GM19372 (cell line): ENCODE measurements at regions not wholly inside any gene's neighbourhood (a gene's known extent, or its start where the extent isn't known, plus 50 kb on each side); places are given as distances from the start of the nearest gene placed in this dataset.
"Not testable (repeated sequence)": the region's sequence is repeated elsewhere in the genome, so short reads cannot be mapped to it uniquely, and the experiment has no call there.

Source experiments
- ATAC-seq: cut with Tn5 transposase; IDR thresholded peaks from one replicate; pipeline ENCODE4 v1.9.1; 2021; ENCODE audit warnings: mild to moderate bottlenecking, low read depth, moderate library complexity; ENCODE audit not compliant: unreplicated experiment

- no peak for ATAC-seq
These were observed 50.0 kb downstream of the SPRING1 start for GRCh38 chr12:116687888-116688287.

- ATAC-seq = no peak
These were observed 53.0 kb downstream of the SPRING1 start for GRCh38 chr12:116684891-116685290.

GRCh38 chr12:116677202-116677661, 60.6 kb downstream of the SPRING1 start:
- peak; percentile 41 for ATAC-seq

- ATAC-seq = no peak
These were observed 62.3 kb downstream of the SPRING1 start for GRCh38 chr12:116675339-116676107.

- ATAC-seq = no peak
These were observed 63.2 kb downstream of the SPRING1 start for GRCh38 chr12:116674643-116675183.

GRCh38 chr12:116673681-116674111, 64.2 kb downstream of the SPRING1 start:
- ATAC-seq = no peak

- no peak for ATAC-seq
These were observed 64.9 kb downstream of the SPRING1 start for GRCh38 chr12:116672842-116673516.

GRCh38 chr12:116672010-116672409, 65.9 kb downstream of the SPRING1 start:
- no peak for ATAC-seq

- ATAC-seq = no peak
These were observed 67.0 kb downstream of the SPRING1 start for GRCh38 chr12:116670859-116671258.

GRCh38 chr12:116667752-116668151, 70.1 kb downstream of the SPRING1 start:
- no peak for ATAC-seq

- not testable (repeated sequence) for ATAC-seq
These were observed 71.0 kb downstream of the SPRING1 start for GRCh38 chr12:116666829-116667228.

GRCh38 chr12:116666305-116666673, 71.6 kb downstream of the SPRING1 start:
- no peak for ATAC-seq

GRCh38 chr12:116665666-116666304, 72.1 kb downstream of the SPRING1 start:
- no peak for ATAC-seq

GRCh38 chr12:116664085-116664484, 73.8 kb downstream of the SPRING1 start:
- ATAC-seq = no peak

GRCh38 chr12:116662612-116663144, 75.2 kb downstream of the SPRING1 start:
- ATAC-seq = no peak

- ATAC-seq = no peak
These were observed 76.5 kb downstream of the SPRING1 start for GRCh38 chr12:116661341-116661740.

GRCh38 chr12:116660740-116661139, 77.1 kb downstream of the SPRING1 start:
- ATAC-seq = not testable (repeated sequence)

- ATAC-seq = no peak
These were observed 77.9 kb downstream of the SPRING1 start for GRCh38 chr12:116659771-116660481.

- ATAC-seq = no peak
These were observed 79.9 kb downstream of the SPRING1 start for GRCh38 chr12:116657921-116658495.

GRCh38 chr12:116656306-116656705, 81.6 kb downstream of the SPRING1 start:
- no peak for ATAC-seq
